Ureter (tissue), 1 donor: ENCODE measurements at regions not wholly inside any gene's neighbourhood (a gene's known extent, or its start where the extent isn't known, plus 50 kb on each side); places are given as distances from the start of the nearest gene placed in this dataset.

ENCODE experiments used
- DNase-seq: peaks from one replicate; pipeline ENCODE4 v3.0.0-alpha.2; 2020; ENCODE audit warnings: low spot score
- donor health status: DM: yes; HTN: yes; CAD: no.

GRCh38 chr9:7241694-7242093 lies 483.9 kb downstream of the KDM4C start:
- no peak for DNase-seq

- no peak for DNase-seq
Observed at GRCh38 chr9:7240569-7241311, 483.0 kb downstream of the KDM4C start.

- DNase-seq, result no peak
Observed at GRCh38 chr9:7239708-7240107, 481.9 kb downstream of the KDM4C start.

- no peak for DNase-seq
Observed at GRCh38 chr9:7238247-7238637, 480.5 kb downstream of the KDM4C start.

- no peak for DNase-seq
Observed at GRCh38 chr9:7237473-7238246, 479.9 kb downstream of the KDM4C start.

- no peak for DNase-seq
Observed at GRCh38 chr9:7236186-7236585, 478.4 kb downstream of the KDM4C start.

- DNase-seq, result no peak
Observed at GRCh38 chr9:7234144-7234543, 476.4 kb downstream of the KDM4C start.

- no peak for DNase-seq
Observed at GRCh38 chr9:7229571-7229970, 471.8 kb downstream of the KDM4C start.

GRCh38 chr9:7228726-7229125 lies 471.0 kb downstream of the KDM4C start:
- DNase-seq, result no peak

- DNase-seq, result no peak
Observed at GRCh38 chr9:7227951-7228350, 470.2 kb downstream of the KDM4C start.

GRCh38 chr9:7226007-7226640 lies 468.4 kb downstream of the KDM4C start:
- no peak for DNase-seq
